ENCODE measurements at regions not wholly inside any gene's neighbourhood (a gene's known extent, or its start where the extent isn't known, plus 50 kb on each side); places are given as distances from the start of the nearest gene placed in this dataset.

DNA sequence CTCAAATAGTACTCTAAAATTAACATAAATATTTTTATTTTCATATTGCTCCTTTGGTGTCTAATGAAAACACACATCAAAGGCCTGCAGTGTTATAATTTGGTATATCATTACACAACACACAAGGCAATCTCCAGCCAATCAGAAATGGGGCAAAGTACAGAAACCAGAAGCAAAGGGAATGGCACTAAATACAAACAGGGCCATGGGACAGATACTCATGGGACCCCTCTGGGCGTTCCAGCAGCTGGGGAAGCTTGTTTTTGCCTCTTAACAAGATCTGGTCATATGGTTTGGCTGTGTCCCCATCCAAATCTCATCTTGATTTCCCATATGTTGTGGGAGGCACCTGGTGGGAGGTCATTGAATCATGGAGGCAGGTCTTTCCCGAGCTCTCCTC lies 551.8 kb upstream of the NRP1 start:
- TF ChIP-seq, protein P1, sequence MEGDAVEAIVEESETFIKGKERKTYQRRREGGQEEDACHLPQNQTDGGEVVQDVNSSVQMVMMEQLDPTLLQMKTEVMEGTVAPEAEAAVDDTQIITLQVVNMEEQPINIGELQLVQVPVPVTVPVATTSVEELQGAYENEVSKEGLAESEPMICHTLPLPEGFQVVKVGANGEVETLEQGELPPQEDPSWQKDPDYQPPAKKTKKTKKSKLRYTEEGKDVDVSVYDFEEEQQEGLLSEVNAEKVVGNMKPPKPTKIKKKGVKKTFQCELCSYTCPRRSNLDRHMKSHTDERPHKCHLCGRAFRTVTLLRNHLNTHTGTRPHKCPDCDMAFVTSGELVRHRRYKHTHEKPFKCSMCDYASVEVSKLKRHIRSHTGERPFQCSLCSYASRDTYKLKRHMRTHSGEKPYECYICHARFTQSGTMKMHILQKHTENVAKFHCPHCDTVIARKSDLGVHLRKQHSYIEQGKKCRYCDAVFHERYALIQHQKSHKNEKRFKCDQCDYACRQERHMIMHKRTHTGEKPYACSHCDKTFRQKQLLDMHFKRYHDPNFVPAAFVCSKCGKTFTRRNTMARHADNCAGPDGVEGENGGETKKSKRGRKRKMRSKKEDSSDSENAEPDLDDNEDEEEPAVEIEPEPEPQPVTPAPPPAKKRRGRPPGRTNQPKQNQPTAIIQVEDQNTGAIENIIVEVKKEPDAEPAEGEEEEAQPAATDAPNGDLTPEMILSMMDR (IDR thresholded peaks at IDR 0.05) = no peak
- no peak for TF ChIP-seq ZFX (IDR thresholded peaks at IDR 0.05; ENCODE audit: borderline replicate concordance)
- no peak overlapping the region for H3K27ac ChIP-seq

DNA sequence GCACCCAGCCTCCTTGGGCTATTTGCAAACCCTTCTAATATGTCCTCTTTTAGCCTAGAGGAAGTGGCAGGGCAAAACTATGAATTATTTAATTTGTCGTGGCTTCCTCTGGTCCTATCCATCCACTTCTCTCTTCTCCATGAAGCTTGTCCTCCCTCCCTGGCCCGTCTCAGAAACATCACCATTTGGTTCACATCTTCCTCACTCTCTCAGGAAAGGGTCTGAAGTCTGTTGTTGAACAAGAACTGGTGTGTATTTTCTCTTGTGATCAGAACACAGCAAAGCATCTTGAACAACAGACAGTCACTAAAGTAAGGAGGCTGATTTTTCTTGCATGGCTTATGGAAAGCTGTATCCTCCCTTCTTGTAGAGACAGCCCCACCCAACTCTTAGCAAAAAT lies 550.1 kb upstream of the NRP1 start:
- H3K27ac ChIP-seq = no peak overlapping the region
- TF ChIP-seq ZFX (IDR thresholded peaks at IDR 0.05; ENCODE audit: borderline replicate concordance) = no peak
- TF ChIP-seq, protein P1 (IDR thresholded peaks at IDR 0.05) = no peak

DNA sequence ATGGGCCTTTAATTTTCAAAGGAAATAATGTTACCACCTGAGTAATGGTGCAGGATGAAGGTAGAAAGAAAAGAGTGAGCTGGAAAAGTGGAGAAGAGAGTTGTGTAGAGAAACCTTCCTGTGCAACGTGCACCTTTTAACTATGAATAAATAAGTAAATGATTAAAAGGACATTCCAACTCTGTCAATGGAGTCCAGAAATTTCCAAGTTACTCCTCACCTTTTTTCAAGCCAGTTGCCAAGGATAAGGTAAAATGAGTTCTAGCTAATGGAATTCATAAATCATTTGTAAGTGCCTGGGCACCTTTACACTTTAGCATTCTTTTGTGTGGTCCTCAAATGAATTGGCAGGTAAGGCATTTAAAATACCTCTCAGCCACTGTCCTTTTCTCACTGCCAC lies 549.4 kb upstream of the NRP1 start:
- no peak for TF ChIP-seq ZFX (IDR thresholded peaks at IDR 0.05; ENCODE audit: borderline replicate concordance)
- TF ChIP-seq, protein P1 (IDR thresholded peaks at IDR 0.05) = no peak
- no peak overlapping the region for H3K27ac ChIP-seq

DNA sequence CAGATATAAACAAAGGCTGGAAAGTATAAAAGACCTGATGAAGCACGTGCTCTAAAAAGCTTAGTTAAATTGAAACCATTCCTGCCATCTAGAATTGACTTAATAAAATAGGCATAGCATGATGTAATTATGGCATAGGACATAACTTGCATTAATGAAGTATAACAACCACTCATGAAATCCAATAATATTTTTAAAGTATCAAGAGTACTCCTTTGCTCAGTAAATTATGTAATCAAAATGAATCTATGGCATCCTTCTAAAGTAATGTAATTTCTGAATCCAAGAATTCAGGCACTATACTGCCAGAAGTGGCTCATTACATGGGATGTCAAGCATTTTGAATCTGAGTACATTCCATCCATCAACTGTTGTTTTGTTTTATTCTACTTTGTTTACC lies 548.5 kb upstream of the NRP1 start:
- TF ChIP-seq ZFX (IDR thresholded peaks at IDR 0.05; ENCODE audit: borderline replicate concordance) = no peak
- TF ChIP-seq, protein P1 (IDR thresholded peaks at IDR 0.05) = no peak
- H3K27ac ChIP-seq = no peak overlapping the region

DNA sequence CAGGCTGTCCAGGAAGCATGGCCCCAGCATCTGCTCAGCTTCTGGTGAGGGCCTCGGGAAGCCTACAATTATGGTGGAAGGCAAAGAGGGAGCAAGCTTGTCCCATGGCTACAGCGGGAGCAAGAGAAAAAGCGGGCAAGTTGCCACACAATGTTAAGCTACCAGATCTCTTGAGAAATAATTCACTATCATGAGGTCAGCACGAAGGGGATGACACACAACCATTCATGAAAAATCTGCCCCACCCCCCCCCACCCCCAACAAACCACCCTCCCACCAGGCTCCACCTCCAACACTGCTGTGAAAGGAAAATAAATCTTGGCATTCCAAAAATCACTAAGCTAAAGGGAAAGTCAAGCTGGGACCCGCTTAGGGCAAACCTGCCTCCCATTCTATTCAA lies 545.8 kb upstream of the NRP1 start:
- H3K27ac ChIP-seq = no peak overlapping the region
- no peak for TF ChIP-seq ZFX (IDR thresholded peaks at IDR 0.05; ENCODE audit: borderline replicate concordance)
- TF ChIP-seq, protein P1 (IDR thresholded peaks at IDR 0.05) = no peak

DNA sequence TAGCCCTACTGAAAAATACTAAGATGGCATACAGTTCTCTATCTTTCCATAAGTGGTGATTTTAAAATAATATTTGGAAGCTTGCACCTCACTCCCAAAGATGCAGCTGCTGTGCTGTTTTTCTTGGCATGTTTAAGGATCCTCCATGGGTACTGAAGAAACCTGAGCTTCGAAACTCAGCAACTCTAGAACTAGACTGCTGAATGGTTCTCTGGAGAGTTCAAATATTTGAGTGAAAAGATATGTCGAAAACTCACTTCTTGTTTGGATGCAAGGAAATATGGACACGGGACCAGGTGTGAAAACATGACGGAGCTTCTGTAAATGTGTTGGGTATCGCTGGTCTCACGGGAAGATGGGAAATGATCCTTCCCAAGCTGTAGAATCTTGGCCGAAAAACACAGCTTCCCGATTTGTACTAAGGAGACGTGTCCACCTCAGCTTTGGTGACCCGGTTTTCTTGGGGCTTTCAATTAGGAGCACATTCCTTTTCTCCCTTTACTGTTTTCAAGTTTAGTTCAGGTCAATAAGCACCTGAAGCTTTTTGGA lies 543.8 kb upstream of the NRP1 start:
- H3K27ac ChIP-seq = no peak overlapping the region

More for the DNA sequence above, 543.8 kb upstream of the NRP1 start:
- TF ChIP-seq, protein P1 (IDR thresholded peaks at IDR 0.05) = no peak
- no peak for TF ChIP-seq ZFX (IDR thresholded peaks at IDR 0.05; ENCODE audit: borderline replicate concordance)
